LNCaP clone FGC (cell line): ENCODE measurements at regions not wholly inside any gene's neighbourhood (a gene's known extent, or its start where the extent isn't known, plus 50 kb on each side); places are given as distances from the start of the nearest gene placed in this dataset.

Experiments
- DNase-seq: peaks from one replicate; pipeline ENCODE4 v3.0.0-alpha.2; 2011; ENCODE audit warnings: low read depth
- H3K4me3 ChIP-seq: 2 replicates; pipeline ENCODE4 v1.5.1; 2011; ENCODE audit warnings: mild to moderate bottlenecking, low read depth, low read length, control low read depth
- CTCF ChIP-seq: IDR thresholded peaks from 2 replicates; pipeline ENCODE4 v1.5.1; 2012; ENCODE audit warnings: mild to moderate bottlenecking; ENCODE audit not compliant: control insufficient read depth, insufficient read depth; ENCODE audit errors: extremely low read depth

DNA sequence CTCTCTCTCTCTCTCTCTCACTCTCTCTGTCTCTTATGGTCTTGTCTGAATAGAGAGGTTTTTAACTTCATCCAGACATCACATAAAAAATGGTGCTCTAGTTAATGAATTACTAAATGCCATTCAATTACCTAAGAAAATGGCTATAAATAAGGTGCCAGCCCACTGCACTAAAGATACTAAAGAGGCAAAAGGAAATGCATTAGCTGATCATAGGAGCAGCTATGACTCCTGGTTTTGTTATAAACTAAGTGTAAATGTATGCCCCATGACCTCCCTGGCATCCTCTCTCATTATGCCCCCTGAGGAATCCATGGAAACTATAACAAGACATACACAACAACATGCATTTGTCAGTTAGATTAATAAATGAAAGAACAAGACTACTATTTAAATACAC lies 57.5 kb upstream of the PDC start:
- TF ChIP-seq CTCF, result no peak
- H3K4me3 ChIP-seq, result no peak overlapping the region
- no peak for DNase-seq

- no peak for TF ChIP-seq CTCF
- no peak overlapping the region for H3K4me3 ChIP-seq
- DNase-seq, result no peak
Observed at GRCh38 chr1:186514367-186514766, 53.5 kb upstream of the PDC start.

GRCh38 chr1:186513526-186513925 lies 52.6 kb upstream of the PDC start:
- no peak overlapping the region for H3K4me3 ChIP-seq
- DNase-seq, result no peak
- TF ChIP-seq CTCF, result no peak

GRCh38 chr1:186512698-186513457 lies 52.0 kb upstream of the PDC start:
- no peak for DNase-seq
- no peak overlapping the region for H3K4me3 ChIP-seq
- TF ChIP-seq CTCF, result no peak

DNA sequence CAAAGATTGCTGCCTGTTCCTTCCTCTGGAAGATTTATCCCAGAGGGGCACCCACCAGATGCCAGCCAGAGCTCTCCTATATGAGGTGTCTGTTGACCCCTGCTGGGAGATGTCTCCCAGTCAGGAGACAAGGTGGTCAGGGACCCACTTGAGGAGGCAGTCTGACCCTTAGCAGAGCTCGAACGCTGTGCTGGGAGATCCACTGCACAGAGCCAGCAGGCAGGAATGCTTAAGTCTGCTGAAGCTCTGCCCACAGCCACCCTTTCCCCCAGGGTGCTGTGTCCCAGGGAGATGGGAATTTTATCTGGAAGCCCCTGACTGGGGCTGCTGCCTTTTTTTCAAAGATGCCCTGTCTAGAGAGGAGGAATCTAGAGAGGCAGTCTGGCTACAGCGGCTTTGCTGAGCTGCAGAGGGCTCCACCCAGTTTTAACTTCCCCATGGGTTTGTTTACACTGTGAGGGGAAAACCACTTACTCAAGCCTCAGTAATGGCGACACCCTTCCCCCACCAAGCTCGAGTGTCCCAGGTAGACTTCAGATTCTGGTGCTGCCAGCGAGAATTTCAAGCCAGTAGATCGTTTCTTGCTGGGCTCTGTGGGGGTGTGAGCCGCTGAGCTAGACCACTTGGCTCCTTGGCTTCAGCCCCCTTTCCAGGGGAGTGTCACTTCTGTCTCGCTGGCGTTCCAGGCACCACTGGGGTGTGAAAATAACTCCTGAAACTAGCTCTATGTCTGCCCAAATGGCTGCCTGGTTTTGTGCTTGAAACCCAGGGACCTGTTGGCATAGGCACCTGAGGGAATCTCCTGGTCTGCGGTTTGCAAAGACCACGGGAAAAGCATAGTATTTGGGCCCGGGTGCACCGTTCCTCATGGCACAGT lies 51.1 kb upstream of the PDC start:
- no peak for TF ChIP-seq CTCF
- no peak for DNase-seq
- H3K4me3 ChIP-seq, result no peak overlapping the region
